ENCODE measurements at regions not wholly inside any gene's neighbourhood (a gene's known extent, or its start where the extent isn't known, plus 50 kb on each side); places are given as distances from the start of the nearest gene placed in this dataset.

DNA sequence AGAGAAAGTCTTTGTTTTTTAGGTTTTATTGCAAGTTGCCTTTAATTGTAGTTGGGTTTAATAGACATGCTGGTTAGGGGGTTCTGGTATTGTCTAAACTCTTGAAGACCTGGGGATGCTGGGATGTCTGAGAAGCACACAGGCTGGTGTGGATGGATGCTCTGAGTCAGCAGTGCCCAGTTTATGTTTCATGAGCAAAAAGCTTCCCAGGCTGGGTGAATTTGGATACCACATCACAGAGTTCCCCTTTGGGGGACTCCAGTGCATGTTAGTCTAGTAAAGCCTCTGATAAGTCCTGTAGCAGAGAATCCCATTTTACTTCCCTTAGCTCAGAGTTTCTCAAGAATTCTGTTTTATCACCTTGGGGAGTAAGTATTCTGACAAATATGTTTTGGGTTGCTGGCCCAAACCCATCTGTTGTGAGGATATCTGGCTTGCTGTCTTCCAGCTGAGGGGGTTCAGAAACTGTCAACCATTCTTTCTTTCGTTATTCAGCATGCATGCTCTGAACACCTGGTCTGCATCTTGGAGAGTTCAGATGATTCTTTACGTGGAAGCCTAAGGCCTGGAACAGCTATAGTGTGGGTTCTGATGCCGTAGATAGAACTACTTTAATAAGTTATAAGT is 509.1 kb downstream of the VRK1 start:
- no peak for DNase-seq

GRCh38 chr14:97306760-97307246 is 509.6 kb downstream of the VRK1 start:
- no peak for DNase-seq

DNA sequence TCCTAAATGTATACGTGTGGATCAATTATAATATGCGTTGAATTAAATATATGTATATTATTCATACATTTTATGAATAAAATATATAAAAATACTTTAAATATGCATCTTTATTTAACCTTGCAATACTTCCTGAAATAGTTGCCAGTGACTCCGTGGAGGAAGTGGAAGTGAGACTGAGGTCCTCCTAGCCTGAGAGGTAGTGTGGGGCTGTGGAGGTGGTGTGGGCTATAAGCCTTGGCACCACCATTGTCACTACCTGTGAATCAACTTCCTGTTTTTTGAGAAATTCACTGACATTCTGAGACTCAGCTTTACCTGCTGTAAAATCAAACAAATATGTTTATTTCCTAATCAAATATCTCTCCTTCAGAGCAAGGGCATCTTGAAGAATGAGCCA is 514.2 kb downstream of the VRK1 start:
- no peak for DNase-seq

- DNase-seq: no peak
Measured at GRCh38 chr14:97312910-97313309, 515.7 kb downstream of the VRK1 start.

- DNase-seq: no peak
Measured at GRCh38 chr14:97315790-97316189, 518.6 kb downstream of the VRK1 start.

DNA sequence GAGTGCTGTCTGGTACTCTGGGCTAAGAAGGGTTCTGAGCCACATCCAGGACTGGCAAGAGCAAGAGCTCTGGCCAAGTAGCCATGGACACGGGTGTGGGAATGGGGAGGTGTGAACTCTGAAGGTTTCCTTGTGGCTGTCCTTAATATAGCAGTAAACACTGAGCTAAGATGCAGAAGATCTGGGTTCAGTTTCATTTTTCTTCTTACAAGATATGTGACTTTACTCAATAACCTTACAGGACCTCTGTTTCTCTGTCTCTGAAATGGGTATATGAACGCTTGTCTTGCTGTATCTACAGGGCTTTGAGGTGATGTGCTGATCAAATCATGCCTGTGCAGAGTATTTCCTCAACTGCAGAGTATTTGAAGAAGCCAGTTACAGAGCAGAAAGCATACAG is 521.2 kb downstream of the VRK1 start:
- DNase-seq: no peak

- no peak for DNase-seq
Measured at GRCh38 chr14:97319691-97320090, 522.5 kb downstream of the VRK1 start.

- no peak for DNase-seq
Measured at GRCh38 chr14:97328743-97329142, 531.6 kb downstream of the VRK1 start.

- DNase-seq: no peak
Measured at GRCh38 chr14:97329701-97330100, 532.5 kb downstream of the VRK1 start.

GRCh38 chr14:97331058-97331457 is 533.9 kb downstream of the VRK1 start:
- DNase-seq: no peak

DNA sequence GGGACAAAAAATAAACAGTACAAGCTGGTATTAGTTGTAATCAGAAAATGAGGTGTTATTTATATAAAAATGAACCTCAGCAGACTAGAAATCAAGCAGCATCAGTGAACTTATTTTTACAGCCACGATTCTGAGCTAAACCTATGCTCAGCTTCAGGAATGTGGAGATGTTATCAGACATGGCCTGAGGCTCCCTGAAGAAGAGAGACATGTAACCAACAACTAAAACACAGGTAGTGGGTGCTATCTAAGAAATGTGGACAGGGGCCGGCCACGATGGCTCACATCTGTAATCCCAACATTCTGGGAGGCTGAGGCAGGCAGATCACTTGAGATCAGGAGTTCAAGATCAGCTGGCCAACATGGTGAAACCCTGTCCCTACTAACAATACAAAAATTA is 534.3 kb downstream of the VRK1 start:
- DNase-seq: no peak

DNA sequence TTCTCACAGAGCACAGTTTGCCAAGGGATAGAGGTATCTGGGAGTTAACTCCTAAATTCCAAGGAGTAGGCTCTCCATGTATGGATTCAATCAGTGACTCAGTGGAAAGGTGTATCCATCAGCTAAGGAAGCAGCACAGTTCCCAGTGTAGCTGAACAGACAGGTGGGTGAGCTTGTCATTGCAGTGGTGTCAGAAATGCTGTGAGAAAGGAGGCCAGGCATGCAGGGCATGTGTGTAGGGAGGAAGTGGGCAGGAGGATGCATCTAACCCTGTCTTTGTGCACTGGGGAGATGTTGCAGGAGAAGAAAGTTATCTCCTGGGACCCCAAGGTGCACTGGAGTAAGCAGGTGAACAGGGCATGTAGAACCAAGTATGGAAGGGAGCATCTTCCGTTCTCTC is 539.0 kb downstream of the VRK1 start:
- DNase-seq: no peak

- no peak for DNase-seq
Measured at GRCh38 chr14:97336816-97337215, 539.6 kb downstream of the VRK1 start.

DNA sequence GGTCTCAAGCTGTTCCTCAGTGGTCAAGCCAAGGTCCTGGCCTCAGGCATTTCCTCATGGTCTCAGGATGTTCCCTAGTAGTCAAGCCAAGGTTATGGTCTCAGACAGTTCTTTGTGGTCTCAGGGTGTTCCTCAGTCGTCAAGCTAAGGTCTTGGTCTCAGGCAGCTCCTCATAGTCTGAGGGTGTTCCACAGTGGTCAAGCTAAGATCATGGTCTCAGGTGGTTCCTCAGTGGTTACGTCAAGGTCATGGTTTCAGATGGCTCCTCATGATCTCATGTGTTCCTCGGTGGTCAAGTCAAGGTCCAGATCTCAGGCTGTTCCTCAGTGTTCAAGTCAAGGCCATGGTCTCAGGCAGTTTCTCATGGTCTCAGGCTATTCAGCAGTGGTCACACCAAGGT is 540.1 kb downstream of the VRK1 start:
- DNase-seq: no peak

- DNase-seq: no peak
Measured at GRCh38 chr14:97337670-97338069, 540.5 kb downstream of the VRK1 start.

GRCh38 chr14:97344666-97345065 is 547.5 kb downstream of the VRK1 start:
- DNase-seq: no peak

GRCh38 chr14:97346675-97347074 is 549.5 kb downstream of the VRK1 start:
- no peak for DNase-seq

DNA sequence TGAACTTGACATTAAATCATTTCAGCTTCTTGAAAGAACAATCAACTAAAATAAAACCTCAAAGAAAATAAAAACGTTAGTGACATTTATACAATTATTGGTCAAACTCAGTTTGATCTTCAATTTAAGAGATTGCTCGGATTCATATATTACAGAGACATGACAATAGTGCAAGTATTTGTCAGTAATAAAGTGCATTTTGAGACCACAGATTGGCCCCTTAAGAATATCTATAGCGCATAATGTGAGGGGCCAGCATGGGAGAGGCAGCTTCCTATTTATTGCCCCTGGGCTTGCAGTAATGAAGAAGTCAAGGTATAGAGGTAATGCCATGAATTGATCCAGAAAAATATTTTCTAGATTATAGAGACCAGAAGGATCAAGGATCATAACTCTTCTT is 552.3 kb downstream of the VRK1 start:
- DNase-seq: no peak

- DNase-seq: no peak
Measured at GRCh38 chr14:97349946-97350345, 552.8 kb downstream of the VRK1 start.

GRCh38 chr14:97350415-97350814 is 553.2 kb downstream of the VRK1 start:
- no peak for DNase-seq

DNA sequence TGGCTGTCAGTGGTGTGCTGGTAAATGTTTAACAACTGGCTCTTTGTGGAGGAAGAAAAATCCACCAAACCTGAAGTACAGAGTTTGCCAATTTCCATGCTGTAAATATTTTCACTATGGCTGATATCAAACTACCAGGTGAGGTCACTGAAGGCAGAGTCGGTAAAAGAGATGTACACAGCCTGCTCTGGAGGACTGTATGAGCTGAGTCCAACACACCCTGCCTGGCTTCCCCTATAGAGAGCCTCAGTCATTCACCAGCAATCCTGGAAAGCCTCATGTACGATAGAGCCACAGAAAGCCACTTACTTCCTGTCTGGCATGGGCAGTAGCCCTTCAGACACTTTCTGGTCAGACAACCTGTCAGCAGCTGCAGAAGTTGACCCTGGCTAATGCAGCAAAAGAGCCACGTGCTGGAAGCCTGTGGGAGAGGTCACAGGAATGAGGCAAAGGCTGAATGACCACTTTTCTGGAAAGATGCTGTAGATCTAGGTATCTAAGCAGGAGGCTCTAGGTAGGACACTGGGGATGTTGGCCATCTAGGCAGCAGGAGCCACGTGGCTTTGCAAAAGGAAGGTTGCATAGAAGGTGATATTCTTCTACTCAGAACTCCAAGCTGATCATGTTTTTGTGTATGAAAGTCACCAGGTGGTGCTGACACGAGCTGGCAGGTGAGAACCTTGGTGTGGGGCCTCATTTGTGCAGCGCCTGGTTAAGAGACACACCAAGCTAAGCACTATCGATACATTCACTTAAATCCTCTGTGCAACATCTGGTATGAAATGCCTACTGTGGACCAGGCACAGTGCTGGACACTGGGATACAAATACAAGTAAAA is 553.9 kb downstream of the VRK1 start:
- no peak for DNase-seq

DNA sequence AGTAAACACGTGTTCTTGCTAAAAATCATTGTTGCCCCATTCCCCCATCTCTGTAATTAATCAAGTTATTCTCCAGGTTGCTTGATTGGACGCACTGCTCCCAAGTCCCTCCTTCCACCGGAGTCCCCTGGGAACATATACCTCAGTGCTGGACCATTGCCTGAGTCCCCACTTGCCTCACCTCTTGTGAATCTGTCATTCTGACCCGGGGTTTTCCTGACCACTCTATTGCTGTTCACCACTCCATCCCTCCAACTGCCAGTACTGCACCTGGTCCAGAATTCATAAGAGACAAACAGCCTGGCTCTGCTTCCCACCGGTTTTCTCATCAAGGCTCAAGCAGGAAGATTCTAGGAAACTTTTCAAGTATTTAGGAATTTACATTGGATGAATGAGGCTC is 555.9 kb downstream of the VRK1 start:
- DNase-seq: no peak

DNA sequence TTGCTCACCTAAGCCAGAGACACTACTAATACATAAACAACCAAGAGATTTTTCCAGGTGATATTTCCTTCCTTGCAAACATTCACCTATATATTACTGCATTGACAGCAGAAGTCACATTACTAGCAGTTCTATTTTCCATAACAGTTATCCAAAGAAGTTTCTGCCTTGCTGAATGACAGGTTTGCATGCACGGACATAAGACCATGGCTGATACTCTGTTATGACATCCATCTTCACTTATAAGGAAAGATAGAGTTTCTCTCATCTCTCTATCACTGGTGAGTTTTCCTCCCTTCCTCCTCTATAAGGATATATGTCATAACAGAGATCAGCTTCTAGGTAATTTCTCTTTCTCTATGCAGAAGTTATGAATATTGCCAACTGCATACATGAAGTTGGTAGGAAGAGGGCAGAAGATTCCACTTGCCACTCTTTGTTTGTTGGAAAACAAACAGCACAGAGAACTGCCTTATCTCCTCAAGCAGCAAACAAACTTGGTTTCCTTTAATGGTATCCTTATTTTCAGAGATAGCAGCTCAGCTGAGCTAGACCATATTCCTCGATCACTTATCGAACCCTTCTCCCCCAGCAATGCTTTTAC is 557.0 kb downstream of the VRK1 start:
- DNase-seq: no peak

DNA sequence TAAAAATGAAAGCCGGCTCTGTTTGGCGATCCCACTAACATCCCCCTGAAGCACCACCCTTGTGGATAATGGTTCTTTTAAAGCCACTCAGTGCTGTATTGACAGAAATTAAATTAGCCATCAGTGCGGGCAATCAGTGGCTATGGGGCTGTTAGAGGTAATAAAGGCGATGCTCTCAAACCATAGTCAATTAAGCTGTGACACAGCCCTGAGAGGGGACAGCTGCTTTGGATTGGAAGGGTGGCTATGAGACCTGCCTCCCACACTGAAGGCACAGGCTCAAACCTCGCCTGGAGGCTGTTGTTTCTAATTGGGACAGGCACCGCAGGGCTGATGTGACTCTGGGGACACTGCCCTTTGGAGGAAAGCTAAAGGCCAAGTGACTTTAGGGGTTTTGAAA is 562.2 kb downstream of the VRK1 start:
- no peak for DNase-seq
